ENCODE measurements at regions not wholly inside any gene's neighbourhood (a gene's known extent, or its start where the extent isn't known, plus 50 kb on each side); places are given as distances from the start of the nearest gene placed in this dataset.

GRCh38 chr12:76153616-76154015, 69.1 kb upstream of the NAP1L1 start:
- intact Hi-C loops (cut with micrococcal nuclease), result no loop called here
- DNase-seq, result no peak
- POLR2A ChIA-PET, result interaction anchor here (0.6 kb wide), 1 partner anchor 212 kb away, joined by 3 read pairs; no protein-coding TSS in a partner anchor
- no peak overlapping the region for H3K4me3 Mint-ChIP-seq
- H3K4me1 Mint-ChIP-seq (ENCODE audit: low read depth), result peaks cover 8% of the 10 kb centered on the region
- CTCF ChIA-PET, result no interaction called here
- H3K36me3 Mint-ChIP-seq, result no peaks in the 10 kb centered on the region
- H3K9me3 Mint-ChIP-seq, result no peaks in the 10 kb centered on the region
- peaks cover 8% of the 10 kb centered on the region for H3K27me3 Mint-ChIP-seq
- H3K27ac Mint-ChIP-seq, result no peak overlapping the region

GRCh38 chr12:76152181-76152807, 67.8 kb upstream of the NAP1L1 start:
- H3K36me3 Mint-ChIP-seq, result no peaks in the 10 kb centered on the region
- peaks cover 8% of the 10 kb centered on the region for H3K27me3 Mint-ChIP-seq
- peaks cover 5% of the 10 kb centered on the region for H3K4me1 Mint-ChIP-seq (ENCODE audit: low read depth)
- intact Hi-C loops (cut with micrococcal nuclease), result no loop called here
- ChIA-PET CTCF (no interaction called here), POLR2A (no interaction called here)
- H3K4me3 Mint-ChIP-seq, result no peak overlapping the region
- H3K27ac Mint-ChIP-seq, result no peak overlapping the region
- H3K9me3 Mint-ChIP-seq, result no peaks in the 10 kb centered on the region
- peak; percentile 19 for DNase-seq

- ChIA-PET CTCF (interaction anchor here (0.7 kb wide), 1 partner anchor 15 kb away, joined by 3 read pairs; no protein-coding TSS in a partner anchor), POLR2A (interaction anchor here (0.8 kb wide), 1 partner anchor 14 kb away, joined by 3 read pairs; no protein-coding TSS in a partner anchor)
- H3K4me3 Mint-ChIP-seq, result no peak overlapping the region
- no peaks in the 10 kb centered on the region for H3K9me3 Mint-ChIP-seq
- no peaks in the 10 kb centered on the region for H3K27me3 Mint-ChIP-seq
- intact Hi-C loops (cut with micrococcal nuclease), result no loop called here
- H3K36me3 Mint-ChIP-seq, result no peaks in the 10 kb centered on the region
- peak; percentile 35 for DNase-seq
- no peak overlapping the region for H3K27ac Mint-ChIP-seq
- peaks cover 20% of the 10 kb centered on the region for H3K4me1 Mint-ChIP-seq (ENCODE audit: low read depth)
Measured at GRCh38 chr12:76144245-76144549, 59.7 kb upstream of the NAP1L1 start.

GRCh38 chr12:76143343-76144244, 59.1 kb upstream of the NAP1L1 start:
- intact Hi-C loops (cut with micrococcal nuclease), result no loop called here

GRCh38 chr12:76142305-76142704, 57.8 kb upstream of the NAP1L1 start:
- CTCF ChIA-PET, result interaction anchor here (0.7 kb wide), 1 partner anchor 255 kb away, joined by 3 read pairs; no protein-coding TSS in a partner anchor
- POLR2A ChIA-PET, result no interaction called here
- H3K27ac Mint-ChIP-seq, result no peak overlapping the region

More at GRCh38 chr12:76143343-76144244, 59.1 kb upstream of the NAP1L1 start:
- ChIA-PET CTCF (no interaction called here), POLR2A (no interaction called here)
- Mint-ChIP-seq H3K4me1 (ENCODE audit: low read depth) (peaks cover 20% of the 10 kb centered on the region), H3K36me3 (no peaks in the 10 kb centered on the region), H3K27me3 (no peaks in the 10 kb centered on the region), H3K27ac (no peak overlapping the region), H3K9me3 (no peaks in the 10 kb centered on the region), H3K4me3 (no peak overlapping the region)
- DNase-seq, result peak; percentile 31

GRCh38 chr12:76138656-76139055, 54.2 kb upstream of the NAP1L1 start:
- peaks cover 10% of the 10 kb centered on the region for H3K4me1 Mint-ChIP-seq (ENCODE audit: low read depth)
- POLR2A ChIA-PET, result no interaction called here
- intact Hi-C loops (cut with micrococcal nuclease), result no loop called here
- no peaks in the 10 kb centered on the region for H3K9me3 Mint-ChIP-seq
- H3K27ac Mint-ChIP-seq, result no peak overlapping the region
- H3K36me3 Mint-ChIP-seq, result no peaks in the 10 kb centered on the region
- CTCF ChIA-PET, result no interaction called here
- no peaks in the 10 kb centered on the region for H3K27me3 Mint-ChIP-seq
- H3K4me3 Mint-ChIP-seq, result no peak overlapping the region
- DNase-seq, result no peak

More at GRCh38 chr12:76142305-76142704, 57.8 kb upstream of the NAP1L1 start:
- Mint-ChIP-seq H3K36me3 (no peaks in the 10 kb centered on the region), H3K27me3 (no peaks in the 10 kb centered on the region), H3K9me3 (no peaks in the 10 kb centered on the region), H3K4me3 (no peak overlapping the region), H3K4me1 (ENCODE audit: low read depth) (peaks cover 20% of the 10 kb centered on the region)
- DNase-seq, result no peak
- intact Hi-C loops (cut with micrococcal nuclease), result no loop called here

- H3K9me3 Mint-ChIP-seq, result no peaks in the 10 kb centered on the region
- no peaks in the 10 kb centered on the region for H3K36me3 Mint-ChIP-seq
- CTCF ChIA-PET, result no interaction called here
- no peak overlapping the region for H3K27ac Mint-ChIP-seq
- POLR2A ChIA-PET, result no interaction called here
- H3K4me3 Mint-ChIP-seq, result no peak overlapping the region
- H3K4me1 Mint-ChIP-seq (ENCODE audit: low read depth), result peaks cover 2% of the 10 kb centered on the region
- no peaks in the 10 kb centered on the region for H3K27me3 Mint-ChIP-seq
- intact Hi-C loops (cut with micrococcal nuclease), result no loop called here
- no peak for DNase-seq
Measured at GRCh38 chr12:76137606-76138005, 53.1 kb upstream of the NAP1L1 start.

- no peaks in the 10 kb centered on the region for H3K9me3 Mint-ChIP-seq
- CTCF ChIA-PET, result interaction anchor here (1.4 kb wide), 1 partner anchor 24 kb away, joined by 5 read pairs; no protein-coding TSS in a partner anchor
- intact Hi-C loops (cut with micrococcal nuclease), result no loop called here
- H3K27me3 Mint-ChIP-seq, result peaks cover 3% of the 10 kb centered on the region
- H3K4me1 Mint-ChIP-seq (ENCODE audit: low read depth), result no peaks in the 10 kb centered on the region
- POLR2A ChIA-PET, result interaction anchor here (0.6 kb wide), 1 partner anchor 74 kb away, joined by 3 read pairs; no protein-coding TSS in a partner anchor
- H3K4me3 Mint-ChIP-seq, result no peak overlapping the region
- no peak overlapping the region for H3K27ac Mint-ChIP-seq
- no peaks in the 10 kb centered on the region for H3K36me3 Mint-ChIP-seq
- DNase-seq, result no peak
Measured at GRCh38 chr12:76135456-76135855, 51.0 kb upstream of the NAP1L1 start.
